GM23248 (cell line): ENCODE measurements at regions not wholly inside any gene's neighbourhood (a gene's known extent, or its start where the extent isn't known, plus 50 kb on each side); places are given as distances from the start of the nearest gene placed in this dataset.
"Not testable (repeated sequence)": the region's sequence is repeated elsewhere in the genome, so short reads cannot be mapped to it uniquely, and the experiment has no call there.

Experiments used
- EZH2 ChIP-seq: fragments of 200-600 bp; sonication (generic); IDR thresholded peaks from 2 replicates; pipeline ENCODE4 v1.6.1; 2018; ENCODE audit warnings: antibody characterized with exemption, mild to moderate bottlenecking; ENCODE audit not compliant: insufficient read depth, poor library complexity, severe bottlenecking
- EZH2phosphoT487 ChIP-seq: fragments of 200-600 bp; sonication (generic); IDR thresholded peaks from 2 replicates; pipeline ENCODE4 v1.6.1; 2018; ENCODE audit warnings: antibody characterized with exemption, moderate library complexity, mild to moderate bottlenecking, low read depth; ENCODE audit not compliant: insufficient read depth

DNA sequence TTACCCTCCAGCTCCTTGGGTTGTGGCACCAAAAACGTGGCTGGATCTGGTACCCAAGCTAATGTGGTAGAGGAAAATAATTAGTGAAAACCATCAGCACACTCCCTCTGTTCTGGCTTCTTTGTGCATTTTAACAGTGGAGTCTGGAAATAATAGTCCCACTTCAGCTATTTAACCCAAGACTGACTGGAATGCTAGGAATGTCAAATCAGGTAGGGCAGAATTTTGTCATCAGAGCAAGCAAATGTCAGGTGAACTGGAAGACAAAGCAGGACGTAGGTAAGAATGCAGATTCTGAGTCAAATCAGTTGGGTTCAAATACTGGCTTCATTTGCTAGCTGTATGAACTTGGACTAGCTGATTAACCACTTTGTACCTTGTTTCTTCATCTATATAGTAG lies 144.0 kb upstream of the SPATA31A3 start:
- not testable (repeated sequence) for TF ChIP-seq EZH2, EZH2phosphoT487
